Kasumi-1 (cell line): ENCODE measurements at regions not wholly inside any gene's neighbourhood (a gene's known extent, or its start where the extent isn't known, plus 50 kb on each side); places are given as distances from the start of the nearest gene placed in this dataset.
"Not testable (repeated sequence)": the region's sequence is repeated elsewhere in the genome, so short reads cannot be mapped to it uniquely, and the experiment has no call there.

ENCODE experiments used
- DNase-seq, 2 experiments: peaks; one replicate each; lab custom pipeline; 2025; lab: John Stamatoyannopoulos, UW

- DNase-seq = not testable (repeated sequence)
Observed at GRCh38 chr14:106475214-106475613, 948.8 kb downstream of the TMEM121 start.

- DNase-seq = not testable (repeated sequence)
Observed at GRCh38 chr14:106477600-106477999, 951.2 kb downstream of the TMEM121 start.

GRCh38 chr14:106480287-106480686 lies 953.9 kb downstream of the TMEM121 start:
- DNase-seq = not testable (repeated sequence)

GRCh38 chr14:106482213-106482612 lies 955.8 kb downstream of the TMEM121 start:
- not testable (repeated sequence) for DNase-seq

GRCh38 chr14:106487600-106487999 lies 961.2 kb downstream of the TMEM121 start:
- DNase-seq = no peak

GRCh38 chr14:106488291-106488690 lies 961.9 kb downstream of the TMEM121 start:
- DNase-seq = no peak

GRCh38 chr14:106489112-106489881 lies 962.9 kb downstream of the TMEM121 start:
- no peak for DNase-seq

- no peak for DNase-seq
Observed at GRCh38 chr14:106490442-106490841, 964.1 kb downstream of the TMEM121 start.

- DNase-seq = no peak
Observed at GRCh38 chr14:106491851-106492250, 965.5 kb downstream of the TMEM121 start.

- DNase-seq = no peak
Observed at GRCh38 chr14:106493962-106494823, 967.8 kb downstream of the TMEM121 start.

GRCh38 chr14:106500571-106500970 lies 974.2 kb downstream of the TMEM121 start:
- no peak for DNase-seq

GRCh38 chr14:106501898-106502297 lies 975.5 kb downstream of the TMEM121 start:
- DNase-seq = no peak

GRCh38 chr14:106505366-106505765 lies 979.0 kb downstream of the TMEM121 start:
- DNase-seq = no peak

GRCh38 chr14:106506881-106507305 lies 980.5 kb downstream of the TMEM121 start:
- DNase-seq = no peak

GRCh38 chr14:106507354-106507753 lies 981.0 kb downstream of the TMEM121 start:
- no peak for DNase-seq

GRCh38 chr14:106508216-106508615 lies 981.8 kb downstream of the TMEM121 start:
- DNase-seq = peak in 1 of 2 experiments; percentile 10

GRCh38 chr14:106509176-106509575 lies 982.8 kb downstream of the TMEM121 start:
- DNase-seq = no peak

- DNase-seq = no peak
Observed at GRCh38 chr14:106509807-106510206, 983.4 kb downstream of the TMEM121 start.

GRCh38 chr14:106511006-106511799 lies 984.8 kb downstream of the TMEM121 start:
- DNase-seq = no peak

- DNase-seq = no peak
Observed at GRCh38 chr14:106511800-106512198, 985.4 kb downstream of the TMEM121 start.

GRCh38 chr14:106513302-106513701 lies 986.9 kb downstream of the TMEM121 start:
- DNase-seq = no peak
